K562 (cell line): ENCODE measurements at regions not wholly inside any gene's neighbourhood (a gene's known extent, or its start where the extent isn't known, plus 50 kb on each side); places are given as distances from the start of the nearest gene placed in this dataset.

Experiments used
- ATAC-seq: fragments of 200-7000 bp; cut with Tn5 transposase; 3 replicates; pipeline ENCODE4 v1.9.1; 2020; ENCODE audit warnings: moderate library complexity
- BruUV-seq: library from RNA; stranded (reverse); fragments of 400-500 nt; replicated peaks from 2 replicates; lab custom pipeline; 2021; lab: Mats Ljungman, UMichigan
- CTCF ChIA-PET: fragments of 300-600 bp; formaldehyde crosslinking; extraction: SDS; loops from one replicate; lab custom pipeline; 2021; ENCODE audit warnings: low intra/inter-chr PET ratio; lab: Yijun Ruan, JAX
- POLR2A ChIA-PET: fragments of 300-600, 350-650 bp; sonication (Branson Sonifier 250); formaldehyde crosslinking; extraction: SDS; loops from one replicate; lab custom pipeline; 2021; ENCODE audit warnings: antibody characterized with exemption, inconsistent platforms; lab: Yijun Ruan, JAX
- DNase-seq, 4 experiments: peaks; one replicate each; pipeline versions ENCODE4 v3.0.0 to v3.0.0-alpha.2; 2011 to 2018; ENCODE audit warnings: low spot score in 3 of 4, mixed read lengths in 3 of 4; ENCODE audit errors: extremely low read depth in 1 of 4
- FAIRE-seq: peaks from 2 replicates; lab custom pipeline; 2011; peaks lifted over from hg19 to GRCh38; lab: Jason Lieb, UNC
- H2AFZ ChIP-seq: 2 replicates; pipeline ENCODE4 v1.6.0; 2011; ENCODE audit warnings: low read depth, low read length, control low read depth, inconsistent platforms
- H3K27ac ChIP-seq: fragments of 200-600 bp; 3 replicates; pipeline ENCODE4 v1.8.0; 2011; ENCODE audit warnings: low read depth, mild to moderate bottlenecking, control low read depth, inconsistent platforms, low read length, moderate library complexity, mixed read lengths; ENCODE audit errors: extremely low read depth
- H3K27me3 ChIP-seq, 2 experiments: fragments of 300-600 bp in 1 of 2; 2 replicates in 1 of 2; 3 replicates in 1 of 2; pipeline versions ENCODE4 v1.6.0 to v1.8.0; 2011; ENCODE audit warnings: inconsistent platforms in 2 of 2, low read length in 2 of 2, mild to moderate bottlenecking in 1 of 2, mixed read lengths in 1 of 2, moderate library complexity in 1 of 2; ENCODE audit not compliant: control insufficient read depth in 2 of 2, insufficient read depth in 2 of 2
- H3K36me3 ChIP-seq: fragments of 300-600 bp; 3 replicates; pipeline ENCODE4 v1.8.0; 2011; ENCODE audit warnings: mild to moderate bottlenecking, low read length, inconsistent platforms; ENCODE audit not compliant: control insufficient read depth, insufficient read depth
- H3K4me1 ChIP-seq, 2 experiments: fragments of 200-600 bp in 1 of 2; replicated peaks in 1 of 2; 2 replicates in 1 of 2; 3 replicates in 1 of 2; pipeline versions ENCODE4 v1.5.1 to v1.8.0; 2011; ENCODE audit warnings: inconsistent platforms in 2 of 2, low read length in 2 of 2, mild to moderate bottlenecking in 1 of 2, mixed read lengths in 1 of 2, moderate library complexity in 1 of 2; ENCODE audit not compliant: control insufficient read depth in 2 of 2, insufficient read depth in 2 of 2
- H3K4me2 ChIP-seq: 2 replicates; pipeline ENCODE4 v1.6.1; 2011; ENCODE audit warnings: low read length, control low read depth, inconsistent platforms, mixed read lengths; ENCODE audit not compliant: insufficient read depth
- H3K4me3 ChIP-seq: fragments of 200-600 bp; sonication (generic), shearing (Covaris generic); 2 replicates; pipeline ENCODE4 v1.5.1; 2016; ENCODE audit warnings: control low read depth, inconsistent platforms
- H3K79me2 ChIP-seq: fragments of 200-600 bp; 3 replicates; pipeline ENCODE4 v1.8.0; 2011; ENCODE audit warnings: low read length, inconsistent platforms; ENCODE audit not compliant: control insufficient read depth, insufficient read depth
- H3K9ac ChIP-seq, 2 experiments: 2 replicates each; pipeline versions ENCODE4 v1.6.0 to v1.6.1; 2011; ENCODE audit warnings: low read depth in 2 of 2, low read length in 2 of 2, control low read depth in 1 of 2, inconsistent platforms in 1 of 2, mild to moderate bottlenecking in 1 of 2, mixed read lengths in 1 of 2; ENCODE audit not compliant: insufficient read depth in 1 of 2
- H3K9me1 ChIP-seq: one replicate; pipeline ENCODE4 v1.6.0; 2011; ENCODE audit warnings: inconsistent platforms, mild to moderate bottlenecking, low read length, moderate library complexity; ENCODE audit not compliant: control insufficient read depth, insufficient read depth
- H3K9me3 ChIP-seq: replicated peaks from 2 replicates; pipeline ENCODE4 v1.5.1; 2011; ENCODE audit warnings: low read depth, low read length, inconsistent platforms; ENCODE audit not compliant: control insufficient read depth, insufficient read depth
- H4K20me1 ChIP-seq: replicated peaks from 2 replicates; pipeline ENCODE4 v1.6.1; 2011; ENCODE audit warnings: low read length, inconsistent platforms, mixed read lengths; ENCODE audit not compliant: control insufficient read depth, insufficient read depth
- ASH1L ChIP-seq: fragments of 450-650 bp; IDR thresholded peaks from 2 replicates; pipeline ENCODE4 v1.6.1; 2018; ENCODE audit warnings: borderline replicate concordance, mild to moderate bottlenecking, low read depth; ENCODE audit not compliant: partially characterized antibody
- ATF6 ChIP-seq: sonication (generic); formaldehyde crosslinking; IDR thresholded peaks from 2 replicates; pipeline ENCODE4 v1.4.0; 2020; ENCODE audit warnings: mild to moderate bottlenecking, missing genetic modification reagents
- GABPB2 ChIP-seq: fragments of 250-450 bp; sonication (Bioruptor Pico); conservative IDR thresholded peaks from 2 replicates; pipeline ENCODE4 v1.5.1; 2021; ENCODE audit warnings: mild to moderate bottlenecking
- HDAC3 ChIP-seq: fragments of 450-650 bp; IDR thresholded peaks from 2 replicates; pipeline ENCODE4 v1.6.1; 2018; ENCODE audit warnings: borderline replicate concordance, mild to moderate bottlenecking, moderate library complexity; ENCODE audit not compliant: partially characterized antibody
- IFI16 ChIP-seq: fragments of 250-450 bp; sonication (Bioruptor Pico); IDR thresholded peaks from 2 replicates; pipeline ENCODE4 v2.1.2; 2022; ENCODE audit warnings: mild to moderate bottlenecking, inconsistent platforms
- THAP12 ChIP-seq: fragments of 250-450 bp; sonication (Bioruptor Pico); IDR thresholded peaks from 2 replicates; pipeline ENCODE4 v1.9.0; 2021; ENCODE audit warnings: mild to moderate bottlenecking, inconsistent platforms
- XRCC5 ChIP-seq: fragments of 200-400 bp; formaldehyde crosslinking; IDR thresholded peaks from 2 replicates; pipeline ENCODE4 v1.6.1; 2017; ENCODE audit warnings: low read depth, mild to moderate bottlenecking, low read length
- ZC3H4 ChIP-seq: sonication (generic); formaldehyde crosslinking; IDR thresholded peaks from 2 replicates; pipeline ENCODE4 v1.9.0; 2021; ENCODE audit warnings: missing genetic modification reagents, borderline replicate concordance
- ZNF318 ChIP-seq, 2 experiments: fragments of 450-650 bp; IDR thresholded peaks; 2 replicates each; pipeline ENCODE4 v1.6.1; 2016; ENCODE audit warnings: mild to moderate bottlenecking in 2 of 2, borderline replicate concordance in 1 of 2, low read depth in 1 of 2, moderate library complexity in 1 of 2
- WGBS: fragments of 100-300 bp; shearing (Covaris generic); methylation state at CpG from one replicate; pipeline ENCODE4 v1.1.6; 2016; ENCODE audit warnings: low coverage, mixed read lengths; ENCODE audit not compliant: insufficient coverage; ENCODE audit errors: missing lambda C conversion rate; 5-methylcytosine and 5-hydroxymethylcytosine counted together
- in situ Hi-C: fragments of 300-500 bp; cut with MboI; formaldehyde crosslinking; loops from 4 replicates; pipeline ENCODE4 v1.15.0; 2018; ENCODE audit warnings: inconsistent platforms, mixed read lengths
- intact Hi-C: fragments of 100-400 bp; cut with micrococcal nuclease; formaldehyde crosslinking; loops from 2 replicates; pipeline ENCODE4 v1.14.2; 2022

- CTCF ChIA-PET, result no interaction called here
- FAIRE-seq, result no peak
- no peak overlapping the region for H3K27ac ChIP-seq
Measured at GRCh38 chr10:133006806-133007205, 64.4 kb upstream of the CFAP46 start.

More at GRCh38 chr10:133006806-133007205, 64.4 kb upstream of the CFAP46 start:
- peaks cover 0 to 39% of the 10 kb centered on the region in 2 experiments; a peak in 2 of 5 replicates for H3K27me3 ChIP-seq
- no TSS peak for BruUV-seq
- H3K9me1 ChIP-seq, result no peaks in the 10 kb centered on the region
- H3K4me3 ChIP-seq, result no peak overlapping the region
- H2AFZ ChIP-seq, result no peak overlapping the region
- H3K4me2 ChIP-seq, result no peak overlapping the region
- H3K36me3 ChIP-seq, result no peaks in the 10 kb centered on the region
- no peak for ATAC-seq
- no peak for TF ChIP-seq XRCC5
- TF ChIP-seq THAP12, result no peak
- no peak for TF ChIP-seq GABPB2 (CRISPR knock-in tag)
- TF ChIP-seq ZNF318 (IDR thresholded peaks at IDR 0.05; ENCODE audit: borderline replicate concordance in 1 of 2, low read depth in 1 of 2), result no peak
- no peak for TF ChIP-seq ZC3H4
- TF ChIP-seq ASH1L, result no peak
- no peak for TF ChIP-seq IFI16 (CRISPR knock-in tag)
- TF ChIP-seq ATF6 (CRISPR knock-in tag), result no peak
- no peak for TF ChIP-seq HDAC3
- intact Hi-C loops (no loop called here), in situ Hi-C loops (no loop called here)
- POLR2A ChIA-PET, result no interaction called here
- no peaks in the 10 kb centered on the region for H4K20me1 ChIP-seq
- peaks cover 0 to 19% of the 10 kb centered on the region in 2 experiments; a peak in 3 of 5 replicates for H3K4me1 ChIP-seq
- H3K9ac ChIP-seq, result no peak overlapping the region
- no peaks in the 10 kb centered on the region for H3K9me3 ChIP-seq
- WGBS, result 2% methylated on average over 7 of the region's 18 CpGs
- no peaks in the 10 kb centered on the region for H3K79me2 ChIP-seq
- no peak for DNase-seq
